Activated CD4-positive, alpha-beta T cell treated with anti-CD3 and anti-CD28 coated beads, Interleukin-2, amount 50 U/mL, for 48 hours (primary cell): ENCODE measurements at regions not wholly inside any gene's neighbourhood (a gene's known extent, or its start where the extent isn't known, plus 50 kb on each side); places are given as distances from the start of the nearest gene placed in this dataset.
"Not testable (repeated sequence)": the region's sequence is repeated elsewhere in the genome, so short reads cannot be mapped to it uniquely, and the experiment has no call there.

Experiments used
- DNase-seq, 2 experiments: peaks; one replicate each; pipeline ENCODE4 v3.0.0-alpha.2; 2020

GRCh38 chr18:66994790-66995189 lies 390.9 kb upstream of the CDH19 start:
- no peak for DNase-seq

DNA sequence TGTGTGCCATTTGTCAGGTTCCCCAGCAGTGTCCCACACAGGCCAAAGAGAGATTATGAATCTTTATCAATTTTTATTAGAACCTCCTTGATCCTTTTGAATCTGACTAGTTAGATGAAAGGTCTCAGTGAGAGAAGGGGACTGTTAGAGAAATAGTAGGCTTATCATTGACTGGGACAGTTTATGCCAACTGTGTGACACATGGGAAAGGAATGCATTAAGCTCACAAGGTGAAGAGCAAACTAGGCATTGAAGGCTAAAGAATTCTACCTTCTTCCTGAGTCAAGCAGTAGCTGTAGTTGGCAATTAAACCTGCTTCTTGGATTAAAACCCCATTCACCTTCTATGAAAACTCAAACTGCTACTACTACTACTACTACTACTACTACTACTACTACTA lies 389.6 kb upstream of the CDH19 start:
- no peak for DNase-seq

- DNase-seq, result no peak
These were observed 387.0 kb upstream of the CDH19 start for GRCh38 chr18:66990909-66991308.

- no peak for DNase-seq
These were observed 375.1 kb upstream of the CDH19 start for GRCh38 chr18:66979009-66979408.

DNA sequence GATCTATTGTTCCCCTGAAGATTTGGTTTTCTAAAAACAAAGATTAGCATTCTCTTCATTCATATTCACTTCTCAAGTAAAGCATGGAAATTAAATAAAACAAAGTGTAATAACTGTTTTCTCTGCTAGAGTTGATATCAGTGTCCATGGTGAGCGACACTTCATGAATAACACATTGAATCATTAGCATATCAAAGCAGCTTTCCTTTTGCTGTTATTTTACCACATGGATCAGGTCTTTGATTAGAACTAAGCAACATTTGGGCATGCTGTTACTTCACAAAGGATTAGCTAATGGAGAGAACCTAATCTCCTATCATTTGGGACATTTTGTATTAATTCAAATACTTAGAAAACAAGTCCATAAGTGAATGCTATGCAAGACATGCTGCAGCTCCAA lies 368.8 kb upstream of the CDH19 start:
- no peak for DNase-seq

- DNase-seq, result no peak
These were observed 368.1 kb upstream of the CDH19 start for GRCh38 chr18:66971960-66972359.

GRCh38 chr18:66966171-66966570 lies 362.3 kb upstream of the CDH19 start:
- DNase-seq, result no peak

GRCh38 chr18:66958309-66958708 lies 354.4 kb upstream of the CDH19 start:
- no peak for DNase-seq

GRCh38 chr18:66951750-66952149 lies 347.9 kb upstream of the CDH19 start:
- no peak for DNase-seq

- no peak for DNase-seq
These were observed 345.5 kb upstream of the CDH19 start for GRCh38 chr18:66949419-66949818.

- no peak for DNase-seq
These were observed 333.7 kb upstream of the CDH19 start for GRCh38 chr18:66937546-66937945.

DNA sequence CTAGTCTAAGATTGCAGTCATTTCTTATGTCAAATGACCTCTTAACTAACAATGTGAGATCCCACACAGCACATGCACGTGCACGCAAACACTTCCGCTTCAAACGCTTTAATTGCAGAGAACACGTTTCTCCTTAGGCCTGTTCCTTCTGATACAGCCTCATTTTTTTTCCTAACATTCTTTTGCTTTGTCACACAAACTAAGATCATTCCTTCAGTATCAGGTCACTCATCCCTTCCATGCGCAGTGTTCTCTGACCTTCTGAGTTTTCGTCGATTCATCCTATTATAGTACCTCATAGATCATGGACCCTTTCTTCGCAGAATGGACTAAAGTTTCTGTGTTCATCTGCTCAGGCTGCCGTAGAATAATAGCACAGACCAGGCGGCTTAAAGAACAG lies 327.1 kb upstream of the CDH19 start:
- DNase-seq, result no peak

- no peak for DNase-seq
These were observed 312.9 kb upstream of the CDH19 start for GRCh38 chr18:66916834-66917233.

GRCh38 chr18:66900837-66901236 lies 296.9 kb upstream of the CDH19 start:
- no peak for DNase-seq

DNA sequence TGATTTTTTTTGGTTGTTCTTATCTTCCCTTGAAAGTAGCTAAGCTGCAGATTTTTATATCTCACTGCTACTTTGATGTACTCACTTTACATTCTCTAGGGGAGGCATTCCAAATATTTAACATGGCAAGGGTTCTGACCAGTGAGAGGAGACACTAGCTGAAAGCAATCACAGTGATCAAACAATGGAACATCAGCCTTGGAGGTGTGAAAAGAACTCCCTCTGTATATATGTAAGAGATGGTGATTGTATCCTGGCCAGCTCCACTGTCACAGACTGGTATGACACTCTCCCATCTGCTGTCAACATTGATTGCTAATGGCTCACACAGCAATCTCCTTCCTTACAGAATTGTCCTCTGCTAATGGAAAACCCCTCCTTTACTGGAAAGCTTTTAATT lies 291.7 kb upstream of the CDH19 start:
- no peak for DNase-seq

DNA sequence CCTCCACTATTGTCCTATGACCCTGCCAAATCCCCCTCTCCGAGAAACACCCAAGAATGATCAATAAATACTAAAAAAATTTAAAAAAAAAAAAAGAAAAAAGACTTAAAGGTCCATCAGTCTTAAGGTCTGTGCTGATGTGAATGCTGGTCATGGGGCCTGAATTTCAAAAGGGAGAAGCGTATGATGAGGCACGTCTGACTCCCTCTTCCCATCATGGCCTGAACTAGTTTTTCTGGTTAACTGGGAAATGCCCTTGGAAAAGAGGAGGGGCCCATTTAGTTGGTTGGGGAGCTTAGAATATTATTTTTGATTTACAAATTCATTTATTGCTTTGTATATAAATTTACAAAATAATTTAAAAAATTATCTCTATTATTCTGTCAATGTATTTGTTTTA lies 291.0 kb upstream of the CDH19 start:
- no peak for DNase-seq

DNA sequence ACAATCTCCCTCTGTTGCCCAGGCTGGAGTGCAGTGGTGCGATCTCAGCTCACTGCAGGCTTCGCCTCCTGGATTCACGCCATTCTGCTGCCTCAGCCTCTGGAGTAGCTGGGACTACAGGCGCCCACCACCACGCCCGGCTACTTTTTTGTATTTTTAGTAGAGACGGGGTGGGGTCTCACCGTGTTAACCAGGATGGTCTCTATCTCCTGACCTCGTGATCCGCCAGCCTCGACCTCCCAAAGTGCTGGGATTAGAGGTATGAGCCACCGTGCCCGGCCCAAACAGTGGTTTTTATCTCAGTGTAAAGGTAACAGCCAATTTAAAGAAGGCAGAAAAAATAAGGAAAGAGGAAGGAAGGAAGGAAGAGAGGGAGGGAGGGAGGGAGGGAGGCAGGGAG lies 288.5 kb upstream of the CDH19 start:
- DNase-seq, result not testable (repeated sequence)

GRCh38 chr18:66874812-66875474 lies 271.1 kb upstream of the CDH19 start:
- DNase-seq, result no peak

DNA sequence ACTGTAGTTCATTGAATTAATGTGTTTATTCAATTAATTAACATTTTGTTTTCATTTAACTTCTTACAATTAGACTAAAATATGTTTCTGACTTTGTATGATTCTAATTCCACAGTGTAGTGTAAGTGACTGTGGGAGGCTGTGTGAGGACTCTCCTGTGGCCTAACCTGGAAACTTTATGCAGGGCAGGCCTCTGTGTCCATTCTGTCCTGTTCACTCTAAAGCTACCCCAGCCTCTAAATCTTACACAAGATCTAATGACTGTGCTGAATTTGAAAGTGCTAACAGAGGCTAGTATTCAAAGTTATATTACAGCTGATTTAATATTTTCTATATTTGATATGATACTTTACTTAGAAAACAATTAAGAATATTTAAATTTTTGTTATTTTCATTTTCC lies 270.5 kb upstream of the CDH19 start:
- DNase-seq, result no peak

- no peak for DNase-seq
These were observed 270.0 kb upstream of the CDH19 start for GRCh38 chr18:66873899-66874298.

- DNase-seq, result no peak
These were observed 268.4 kb upstream of the CDH19 start for GRCh38 chr18:66872277-66872676.

- DNase-seq, result no peak
These were observed 263.8 kb upstream of the CDH19 start for GRCh38 chr18:66867653-66868052.

GRCh38 chr18:66866427-66866940 lies 262.6 kb upstream of the CDH19 start:
- not testable (repeated sequence) for DNase-seq

DNA sequence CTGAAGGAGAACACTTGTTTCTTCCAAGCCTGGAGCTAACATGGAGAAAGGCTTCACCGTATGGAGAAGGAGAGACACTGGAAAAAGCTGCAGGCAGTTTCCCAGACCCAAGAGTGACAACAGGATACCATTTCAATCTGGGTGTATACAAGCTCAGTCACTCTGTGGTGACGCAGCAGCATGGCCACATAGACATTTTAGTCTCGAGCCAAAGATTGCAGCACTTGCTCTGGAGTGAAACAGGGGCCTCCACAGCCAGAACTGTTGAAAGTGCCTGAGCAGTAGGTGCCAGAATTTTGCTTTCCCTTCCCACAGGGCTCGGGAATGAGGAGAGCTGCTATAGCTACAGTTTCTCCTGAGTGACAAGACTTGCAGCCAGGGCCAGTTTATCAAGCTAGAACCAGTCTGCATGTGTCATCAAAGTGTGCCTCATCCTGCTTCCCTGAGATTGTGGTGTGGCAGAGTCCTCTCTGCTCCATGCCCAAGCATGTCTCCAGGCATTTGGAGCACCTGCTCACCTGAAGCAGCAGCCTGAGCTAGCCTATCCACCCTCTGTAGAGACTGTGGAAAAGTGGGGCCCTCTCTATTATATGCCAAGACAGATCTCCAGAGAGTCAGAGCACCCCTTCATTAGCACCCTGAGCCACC lies 234.6 kb upstream of the CDH19 start:
- no peak for DNase-seq

DNA sequence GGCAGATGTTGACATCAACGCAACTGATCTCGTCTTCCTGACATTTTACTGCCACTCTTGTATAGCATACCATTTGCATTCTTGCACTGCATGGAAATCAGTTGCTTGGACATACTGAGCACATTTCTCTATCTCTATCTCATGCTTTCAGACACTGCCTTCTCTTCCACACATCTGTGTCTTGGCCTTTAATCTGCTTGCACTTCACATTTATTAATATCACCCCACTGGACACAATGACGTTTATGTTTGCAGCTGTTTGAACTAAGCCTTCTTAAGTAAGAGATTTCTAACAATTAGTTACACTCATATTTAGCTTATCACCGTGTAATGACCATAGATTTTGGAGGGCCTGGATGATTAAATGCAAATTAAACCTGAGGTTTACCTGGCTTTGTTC lies 229.8 kb upstream of the CDH19 start:
- no peak for DNase-seq
